HepG2 (cell line): ENCODE measurements at regions not wholly inside any gene's neighbourhood (a gene's known extent, or its start where the extent isn't known, plus 50 kb on each side); places are given as distances from the start of the nearest gene placed in this dataset.

Experiments used
- ARHGAP35 ChIP-seq: sonication (generic); formaldehyde crosslinking; IDR thresholded peaks from 2 replicates; pipeline ENCODE4 v1.9.0; 2022; ENCODE audit warnings: mild to moderate bottlenecking, inconsistent platforms, moderate library complexity, missing genetic modification reagents, borderline replicate concordance
- ATF7-NPFF ChIP-seq: sonication (generic); formaldehyde crosslinking; IDR thresholded peaks from 2 replicates; pipeline ENCODE4 v1.8.1; 2023; ENCODE audit warnings: mild to moderate bottlenecking, low read depth, missing genetic modification reagents, moderate library complexity
- CREM ChIP-seq, 2 experiments: sonication (generic) in 1 of 2; formaldehyde crosslinking in 1 of 2; IDR thresholded peaks; 2 replicates each; pipeline versions ENCODE4 v1.4.0 to v1.6.1; 2016 to 2020; ENCODE audit warnings: antibody characterized with exemption in 1 of 2, mild to moderate bottlenecking in 1 of 2, missing genetic modification reagents in 1 of 2
- ETV5 ChIP-seq: IDR thresholded peaks from 2 replicates; pipeline ENCODE4 v1.6.1; 2018; ENCODE audit warnings: missing biosample characterization, missing genetic modification reagents, inconsistent platforms, borderline replicate concordance
- FOXJ3 ChIP-seq: sonication (generic); formaldehyde crosslinking; IDR thresholded peaks from 2 replicates; pipeline ENCODE4 v1.4.0; 2020; ENCODE audit warnings: missing genetic modification reagents, mild to moderate bottlenecking, borderline replicate concordance
- HHEX ChIP-seq: IDR thresholded peaks from 2 replicates; pipeline ENCODE4 v1.6.1; 2016; ENCODE audit warnings: control low read depth
- IRF2 ChIP-seq: IDR thresholded peaks from 2 replicates; pipeline ENCODE4 v1.6.1; 2018; ENCODE audit warnings: missing genetic modification reagents, missing compliant biosample characterization
- MIXL1 ChIP-seq: IDR thresholded peaks from 2 replicates; pipeline ENCODE4 v1.6.1; 2016
- NR2F2 ChIP-seq: IDR thresholded peaks from 2 replicates; pipeline ENCODE4 v1.6.1; 2012; ENCODE audit warnings: low read depth, inconsistent platforms, borderline replicate concordance
- PRDM10 ChIP-seq: sonication (generic); formaldehyde crosslinking; IDR thresholded peaks from 2 replicates; pipeline ENCODE4 v1.4.0; 2020; ENCODE audit warnings: low read depth, missing genetic modification reagents
- RARA ChIP-seq: IDR thresholded peaks from 2 replicates; pipeline ENCODE4 v1.6.1; 2016; ENCODE audit warnings: missing genetic modification reagents, missing compliant biosample characterization
- RXRB ChIP-seq: IDR thresholded peaks from 2 replicates; pipeline ENCODE4 v1.6.1; 2016; ENCODE audit warnings: borderline replicate concordance, missing genetic modification reagents, missing compliant biosample characterization
- SKIL ChIP-seq: sonication (generic); formaldehyde crosslinking; IDR thresholded peaks from 2 replicates; pipeline ENCODE4 v1.8.0; 2022; ENCODE audit warnings: missing genetic modification reagents, mild to moderate bottlenecking, moderate library complexity, borderline replicate concordance
- SOX5 ChIP-seq: IDR thresholded peaks from 2 replicates; pipeline ENCODE4 v1.6.1; 2016; ENCODE audit warnings: borderline replicate concordance
- ZMYM3 ChIP-seq: sonication (generic); formaldehyde crosslinking; IDR thresholded peaks from 2 replicates; pipeline ENCODE4 v1.5.1; 2020; ENCODE audit warnings: mild to moderate bottlenecking, missing genetic modification reagents
- ZNF24 ChIP-seq: fragments of 450-650 bp; IDR thresholded peaks from 2 replicates; pipeline ENCODE4 v1.6.1; 2017; ENCODE audit warnings: antibody characterized with exemption, mild to moderate bottlenecking
- ZNF496 ChIP-seq: sonication (generic); formaldehyde crosslinking; IDR thresholded peaks from 2 replicates; pipeline ENCODE4 v1.8.1; 2023; ENCODE audit warnings: mild to moderate bottlenecking, moderate library complexity, missing genetic modification reagents; ENCODE audit not compliant: insufficient replicate concordance
- ZNF616 ChIP-seq: sonication (generic); formaldehyde crosslinking; IDR thresholded peaks from 2 replicates; pipeline ENCODE4 v1.5.0; 2020; ENCODE audit warnings: low read depth, mild to moderate bottlenecking, missing genetic modification reagents
- ZNF644 ChIP-seq: IDR thresholded peaks from 2 replicates; pipeline ENCODE4 v1.6.1; 2016; ENCODE audit warnings: low read depth
- ZNF670 ChIP-seq: sonication (generic); formaldehyde crosslinking; IDR thresholded peaks from 2 replicates; pipeline ENCODE4 v1.8.0; 2022; ENCODE audit warnings: mild to moderate bottlenecking, missing genetic modification reagents, borderline replicate concordance
- TF ChIP-seq, protein P1 (sequence below): sonication (generic); formaldehyde crosslinking; IDR thresholded peaks from 2 replicates; pipeline ENCODE4 v1.4.0; 2020; ENCODE audit warnings: missing genetic modification reagents
- TF ChIP-seq, protein P2 (sequence below): sonication (generic); formaldehyde crosslinking; IDR thresholded peaks from 2 replicates; pipeline ENCODE4 v1.5.1; 2020; ENCODE audit warnings: missing genetic modification reagents, mild to moderate bottlenecking, borderline replicate concordance

GRCh38 chr10:111475720-111476119, 398.9 kb downstream of the ADRA2A start (continued):
- TF ChIP-seq ZNF616 (CRISPR knock-in tag): no peak
- peak; percentile 91 for TF ChIP-seq ZNF670
- peak; percentile 51; the same call in 1 of the 2 replicates for TF ChIP-seq PRDM10 (CRISPR knock-in tag)
- TF ChIP-seq, protein P1, sequence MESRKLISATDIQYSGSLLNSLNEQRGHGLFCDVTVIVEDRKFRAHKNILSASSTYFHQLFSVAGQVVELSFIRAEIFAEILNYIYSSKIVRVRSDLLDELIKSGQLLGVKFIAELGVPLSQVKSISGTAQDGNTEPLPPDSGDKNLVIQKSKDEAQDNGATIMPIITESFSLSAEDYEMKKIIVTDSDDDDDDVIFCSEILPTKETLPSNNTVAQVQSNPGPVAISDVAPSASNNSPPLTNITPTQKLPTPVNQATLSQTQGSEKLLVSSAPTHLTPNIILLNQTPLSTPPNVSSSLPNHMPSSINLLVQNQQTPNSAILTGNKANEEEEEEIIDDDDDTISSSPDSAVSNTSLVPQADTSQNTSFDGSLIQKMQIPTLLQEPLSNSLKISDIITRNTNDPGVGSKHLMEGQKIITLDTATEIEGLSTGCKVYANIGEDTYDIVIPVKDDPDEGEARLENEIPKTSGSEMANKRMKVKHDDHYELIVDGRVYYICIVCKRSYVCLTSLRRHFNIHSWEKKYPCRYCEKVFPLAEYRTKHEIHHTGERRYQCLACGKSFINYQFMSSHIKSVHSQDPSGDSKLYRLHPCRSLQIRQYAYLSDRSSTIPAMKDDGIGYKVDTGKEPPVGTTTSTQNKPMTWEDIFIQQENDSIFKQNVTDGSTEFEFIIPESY: peak; percentile 37; the same call in 1 of the 2 replicates
- TF ChIP-seq RXRB: peak; percentile 76
- TF ChIP-seq MIXL1 (CRISPR knock-in tag): peak; percentile 64; the same call in 1 of the 2 replicates
- TF ChIP-seq SOX5 (CRISPR knock-in tag): peak; percentile 94
- TF ChIP-seq, protein P2, sequence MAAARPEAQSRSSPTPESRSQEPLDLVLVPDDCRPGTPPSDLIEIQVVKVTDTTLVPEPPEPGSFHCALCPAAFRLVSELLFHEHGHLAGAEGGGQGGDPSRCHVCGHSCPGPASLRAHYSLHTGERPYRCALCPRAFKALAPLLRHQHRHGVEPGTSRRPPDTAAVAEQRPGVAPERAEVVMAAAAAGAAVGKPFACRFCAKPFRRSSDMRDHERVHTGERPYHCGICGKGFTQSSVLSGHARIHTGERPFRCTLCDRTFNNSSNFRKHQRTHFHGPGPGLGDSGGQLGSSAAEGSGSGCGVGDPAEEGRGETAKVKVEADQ (CRISPR knock-in tag): 0 out of 2 replicates have a peak, but pooled peaks have one; percentile 60
- peak; percentile 60 for TF ChIP-seq ZMYM3 (CRISPR knock-in tag)
- TF ChIP-seq ZNF24: 0 out of 2 replicates have a peak, but pooled peaks have one; percentile 36
- TF ChIP-seq ARHGAP35 (CRISPR knock-in tag): no peak
- TF ChIP-seq FOXJ3: peak; percentile 66; the same call in 1 of the 2 replicates
- TF ChIP-seq CREM (IDR thresholded peaks at IDR 0.05): peak; percentile 47; the same call in 1 of the 2 replicates
- no peak for TF ChIP-seq CREM (CRISPR knock-in tag; IDR thresholded peaks at IDR 0.05)
- TF ChIP-seq ZNF496 (CRISPR knock-in tag): no peak
- TF ChIP-seq ZNF644: peak; percentile 75
- TF ChIP-seq NR2F2: peak; percentile 72
- TF ChIP-seq ATF7-NPFF: no peak
- TF ChIP-seq RARA (CRISPR knock-in tag): peak; percentile 88
- TF ChIP-seq SKIL: peak; percentile 90
- TF ChIP-seq HHEX: peak; percentile 42
- peak; percentile 92 for TF ChIP-seq ETV5
- 0 out of 2 replicates have a peak, but pooled peaks have one; percentile 27 for TF ChIP-seq IRF2
